ENCODE measurements at regions not wholly inside any gene's neighbourhood (a gene's known extent, or its start where the extent isn't known, plus 50 kb on each side); places are given as distances from the start of the nearest gene placed in this dataset.

- DNase-seq, result no peak
These were observed 98.2 kb downstream of the PDCL3 start for GRCh38 chr2:100660851-100661584.

DNA sequence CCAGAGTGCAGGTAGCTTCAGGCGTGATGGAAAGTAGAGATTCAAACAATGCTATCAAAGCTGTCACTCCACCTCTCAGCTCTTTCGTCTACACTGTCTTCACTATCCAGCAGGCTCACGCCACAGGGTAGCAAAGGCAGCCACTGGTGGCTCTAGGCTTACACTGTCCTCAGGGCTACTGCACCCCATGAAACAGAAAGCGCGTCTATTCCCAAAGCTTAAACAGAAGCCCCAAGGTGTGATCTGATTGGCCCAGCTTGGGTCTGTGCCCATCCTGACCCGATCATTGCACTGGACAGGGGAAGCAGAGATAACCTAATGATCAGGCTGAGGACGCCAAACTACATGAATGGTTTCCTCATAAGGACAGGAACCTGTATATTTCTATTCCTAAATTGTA is 100.1 kb downstream of the PDCL3 start:
- DNase-seq, result no peak

DNA sequence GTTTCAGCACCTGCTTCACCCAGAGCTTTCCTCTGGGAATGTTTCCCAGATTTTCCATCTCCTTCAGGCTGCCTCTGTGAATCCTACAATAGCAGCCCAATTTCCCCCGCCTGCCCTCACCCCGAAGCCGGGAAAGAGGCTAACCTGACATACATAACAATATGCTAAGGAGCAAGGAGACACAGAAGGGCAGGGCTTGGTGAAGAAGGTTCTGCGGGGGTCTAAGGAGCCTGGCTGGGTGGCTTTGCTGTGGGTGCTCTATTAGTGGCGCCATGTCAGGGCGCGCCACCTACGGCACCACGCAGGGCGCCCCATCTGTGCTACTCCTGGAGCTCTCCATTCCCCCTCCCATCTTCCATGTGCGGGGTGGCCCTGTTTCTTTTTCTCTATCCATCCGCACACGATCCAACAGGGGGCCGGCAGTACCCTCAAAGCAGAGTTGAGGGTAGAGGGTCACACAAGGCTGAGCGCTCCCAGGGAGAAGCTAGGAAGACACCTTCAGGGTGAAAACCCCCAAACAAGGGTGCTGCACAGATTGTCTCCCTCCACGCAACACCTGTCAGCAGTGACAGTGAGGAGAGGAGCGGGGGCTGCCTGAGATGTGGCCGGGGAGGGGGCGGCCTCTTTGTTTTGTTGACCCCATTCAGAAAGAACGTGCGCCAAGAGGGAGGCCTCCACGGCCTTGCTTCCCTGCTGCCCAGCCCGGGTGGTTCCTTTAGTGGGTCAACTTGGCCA is 101.4 kb downstream of the PDCL3 start:
- DNase-seq, result no peak

DNA sequence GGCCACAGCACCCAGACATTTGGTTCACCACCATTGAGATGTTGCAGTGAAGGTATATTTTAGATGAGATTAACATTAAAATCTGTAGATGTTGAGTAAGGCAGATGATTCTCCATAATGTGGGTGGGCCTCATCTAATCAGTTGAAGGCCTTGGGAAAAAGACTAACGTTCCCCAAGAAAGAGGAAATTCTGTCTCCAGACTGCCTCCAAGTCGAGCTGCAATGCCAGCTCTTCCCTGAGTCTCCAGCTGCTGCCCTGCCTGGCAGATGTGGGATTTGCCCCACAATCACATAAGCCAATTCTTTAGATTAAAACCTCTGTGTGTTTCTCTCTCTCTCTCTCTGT is 101.9 kb downstream of the PDCL3 start:
- DNase-seq, result no peak

- no peak for DNase-seq
These were observed 104.2 kb downstream of the PDCL3 start for GRCh38 chr2:100666996-100667395.

GRCh38 chr2:100667801-100668200 is 105.0 kb downstream of the PDCL3 start:
- DNase-seq, result no peak

DNA sequence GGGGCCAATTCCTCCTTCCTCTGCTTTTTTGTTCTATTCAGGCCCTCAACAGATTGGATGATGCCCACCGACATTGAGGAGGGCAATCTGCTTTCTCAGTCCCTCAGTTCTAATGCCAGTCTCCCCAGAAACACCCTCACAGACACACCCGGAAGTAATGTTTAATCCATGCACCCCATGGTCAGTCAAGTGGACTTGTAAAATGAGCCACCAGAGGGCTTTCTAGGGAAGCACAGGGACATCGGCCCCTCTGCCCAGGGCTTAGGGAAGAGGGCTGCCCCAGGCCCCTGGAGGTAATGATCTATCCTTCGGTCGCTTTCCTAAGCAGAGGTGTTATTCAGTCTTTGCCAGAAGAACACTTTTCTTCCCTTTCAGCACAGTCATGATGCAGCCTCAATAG is 107.4 kb downstream of the PDCL3 start:
- DNase-seq, result no peak

DNA sequence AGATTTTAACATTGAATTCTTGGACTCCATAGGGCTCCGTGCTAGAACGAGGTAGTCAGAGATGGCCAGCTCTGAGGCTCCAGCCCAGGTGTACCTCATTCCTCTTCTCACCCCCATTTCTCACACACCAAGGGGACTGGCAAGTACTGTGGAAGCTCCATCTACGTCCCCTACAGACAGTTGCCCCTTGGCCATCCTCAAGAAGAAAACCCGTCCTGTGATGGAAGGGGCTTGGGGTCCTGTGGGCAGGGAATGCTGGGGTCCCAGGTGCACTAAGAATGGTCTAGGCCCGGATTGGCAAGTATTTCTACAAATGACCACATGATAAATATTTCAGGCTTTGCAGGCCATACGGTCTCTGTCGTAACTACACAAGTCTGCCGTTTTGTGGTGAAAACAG is 110.3 kb downstream of the PDCL3 start:
- DNase-seq, result no peak

- no peak for DNase-seq
These were observed 111.1 kb downstream of the PDCL3 start for GRCh38 chr2:100673691-100674485.

GRCh38 chr2:100674666-100675065 is 111.9 kb downstream of the PDCL3 start:
- DNase-seq, result no peak

DNA sequence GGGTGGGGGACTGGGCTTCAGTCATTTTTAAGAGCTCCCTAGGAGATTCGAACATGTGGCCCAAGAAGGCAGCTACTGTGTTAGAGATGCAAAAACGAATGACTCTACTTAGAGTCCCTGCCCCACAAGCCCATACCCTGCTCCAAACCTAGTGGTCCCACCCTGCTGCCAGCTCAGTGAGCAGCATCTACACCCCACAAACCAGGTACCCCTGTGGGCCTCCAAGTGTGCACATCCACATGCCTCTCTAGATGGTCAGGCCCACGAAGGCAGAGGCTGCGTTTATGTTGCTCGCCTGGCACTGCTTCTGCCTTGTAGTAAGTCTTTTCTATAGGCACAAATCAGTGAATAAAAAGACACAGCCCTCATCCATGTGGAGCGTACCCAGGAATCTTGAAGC is 112.6 kb downstream of the PDCL3 start:
- no peak for DNase-seq

- no peak for DNase-seq
These were observed 113.1 kb downstream of the PDCL3 start for GRCh38 chr2:100675855-100676254.

DNA sequence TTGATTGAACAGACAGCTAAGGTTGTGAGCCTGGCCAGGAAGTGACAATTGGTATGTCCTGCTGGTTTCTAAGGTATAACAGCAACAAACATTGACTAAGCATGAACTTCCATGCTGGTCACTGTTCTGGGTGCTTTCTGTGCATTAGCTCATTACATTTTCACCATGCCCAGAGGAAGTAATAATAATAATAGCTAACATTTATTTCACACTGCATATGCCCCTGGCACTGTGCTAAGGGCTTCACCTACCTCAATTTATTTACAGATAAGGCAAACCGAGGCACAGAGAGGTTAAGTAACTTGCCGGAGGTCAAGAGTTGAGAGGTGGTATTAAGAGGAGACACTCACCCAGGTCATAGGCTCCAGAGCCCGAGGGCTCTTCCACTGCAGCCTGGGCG is 113.6 kb downstream of the PDCL3 start:
- DNase-seq, result no peak

- DNase-seq, result no peak
These were observed 114.9 kb downstream of the PDCL3 start for GRCh38 chr2:100677611-100678185.

DNA sequence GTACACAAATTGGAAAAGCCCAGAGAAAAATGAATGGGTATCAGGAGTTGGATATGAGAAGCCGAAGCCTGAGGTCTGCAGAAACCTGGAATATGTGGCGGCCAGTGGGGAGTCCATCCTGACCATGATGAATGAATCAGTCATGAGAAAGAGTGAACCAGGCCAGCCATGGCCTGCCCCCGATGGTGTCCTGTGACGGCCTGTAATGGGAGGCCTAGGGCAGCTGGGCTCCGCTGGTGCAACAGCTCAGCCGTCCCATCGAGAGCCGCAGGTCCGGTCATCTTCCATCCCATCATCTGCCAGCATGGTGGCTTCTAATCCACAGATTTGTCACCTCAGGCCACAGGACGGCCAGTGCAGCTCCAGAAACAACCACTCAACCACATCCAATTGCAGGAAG is 116.4 kb downstream of the PDCL3 start:
- no peak for DNase-seq

GRCh38 chr2:100682536-100682935 is 119.7 kb downstream of the PDCL3 start:
- no peak for DNase-seq

DNA sequence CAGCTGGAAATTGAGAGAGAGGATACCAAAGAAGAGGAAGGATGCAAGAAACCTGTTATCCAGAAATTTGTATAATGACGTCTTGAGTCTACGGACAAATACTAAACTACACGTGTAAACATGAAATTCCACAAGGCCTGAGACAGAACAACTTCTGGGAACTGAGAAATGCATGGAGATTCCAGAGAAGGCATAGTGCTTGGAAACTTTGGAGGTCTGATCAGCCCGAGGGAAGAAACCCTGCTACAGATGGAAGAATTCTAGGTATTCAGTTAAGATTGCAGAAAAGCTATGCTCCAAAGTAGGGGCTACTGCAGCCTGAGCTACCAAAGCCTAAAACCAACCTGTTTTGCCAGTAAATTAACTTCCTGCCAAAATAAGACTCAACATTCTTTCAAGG is 120.4 kb downstream of the PDCL3 start:
- no peak for DNase-seq

GRCh38 chr2:100691846-100692245 is 128.1 kb upstream of the NPAS2 start:
- no peak for DNase-seq

- DNase-seq, result no peak
These were observed 127.6 kb upstream of the NPAS2 start for GRCh38 chr2:100692381-100692780.

- no peak for DNase-seq
These were observed 127.0 kb upstream of the NPAS2 start for GRCh38 chr2:100692906-100693305.

DNA sequence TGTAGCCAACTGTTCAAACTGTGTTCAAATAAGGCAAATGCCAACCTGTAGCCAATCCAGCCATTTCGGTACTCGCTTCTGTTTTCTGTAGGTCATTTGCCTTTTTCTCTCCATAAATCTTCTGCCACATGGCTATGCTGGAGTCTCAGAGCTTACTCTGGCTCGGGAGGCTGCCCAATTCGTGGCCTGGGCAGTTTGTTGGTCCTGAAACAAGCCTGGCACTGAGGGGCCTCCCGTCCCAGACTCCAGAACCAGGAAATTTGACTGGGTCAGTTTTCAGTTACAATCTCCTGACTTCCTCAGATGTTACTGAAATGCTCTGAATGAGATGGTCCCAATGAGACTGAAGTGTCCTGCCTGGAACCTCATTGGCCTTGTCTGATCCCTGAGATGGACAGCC is 120.8 kb upstream of the NPAS2 start:
- no peak for DNase-seq

GRCh38 chr2:100702438-100703109 is 117.4 kb upstream of the NPAS2 start:
- no peak for DNase-seq

DNA sequence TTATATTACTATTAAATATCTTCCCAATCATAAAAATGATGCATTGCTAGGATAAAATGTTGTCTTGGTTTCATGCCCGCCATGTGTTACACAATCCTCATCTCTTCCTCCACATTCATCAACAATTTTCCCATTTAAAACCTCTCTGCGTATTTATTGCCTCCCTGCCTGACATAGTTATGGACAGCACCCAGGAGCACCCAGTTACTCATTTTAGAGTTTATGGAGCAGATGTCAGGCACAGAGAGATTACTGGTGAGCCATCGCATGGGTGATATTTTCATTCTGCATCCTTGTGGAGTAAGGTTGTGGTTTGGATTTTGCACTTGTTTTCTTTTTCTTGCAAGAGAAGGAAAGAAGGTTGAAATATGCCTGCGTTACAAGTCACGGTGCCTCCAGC is 116.7 kb upstream of the NPAS2 start:
- DNase-seq, result no peak

All from activated CD8-positive, alpha-beta memory T cell treated with anti-CD3 and anti-CD28 coated beads, Interleukin-2, amount 50 U/mL, for 48 hours (primary cell).